ENCODE measurements at regions not wholly inside any gene's neighbourhood (a gene's known extent, or its start where the extent isn't known, plus 50 kb on each side); places are given as distances from the start of the nearest gene placed in this dataset.

GRCh38 chr5:56420323-56420722 is 187.2 kb upstream of the ANKRD55 start:
- TF ChIP-seq, protein P1, sequence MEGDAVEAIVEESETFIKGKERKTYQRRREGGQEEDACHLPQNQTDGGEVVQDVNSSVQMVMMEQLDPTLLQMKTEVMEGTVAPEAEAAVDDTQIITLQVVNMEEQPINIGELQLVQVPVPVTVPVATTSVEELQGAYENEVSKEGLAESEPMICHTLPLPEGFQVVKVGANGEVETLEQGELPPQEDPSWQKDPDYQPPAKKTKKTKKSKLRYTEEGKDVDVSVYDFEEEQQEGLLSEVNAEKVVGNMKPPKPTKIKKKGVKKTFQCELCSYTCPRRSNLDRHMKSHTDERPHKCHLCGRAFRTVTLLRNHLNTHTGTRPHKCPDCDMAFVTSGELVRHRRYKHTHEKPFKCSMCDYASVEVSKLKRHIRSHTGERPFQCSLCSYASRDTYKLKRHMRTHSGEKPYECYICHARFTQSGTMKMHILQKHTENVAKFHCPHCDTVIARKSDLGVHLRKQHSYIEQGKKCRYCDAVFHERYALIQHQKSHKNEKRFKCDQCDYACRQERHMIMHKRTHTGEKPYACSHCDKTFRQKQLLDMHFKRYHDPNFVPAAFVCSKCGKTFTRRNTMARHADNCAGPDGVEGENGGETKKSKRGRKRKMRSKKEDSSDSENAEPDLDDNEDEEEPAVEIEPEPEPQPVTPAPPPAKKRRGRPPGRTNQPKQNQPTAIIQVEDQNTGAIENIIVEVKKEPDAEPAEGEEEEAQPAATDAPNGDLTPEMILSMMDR (conservative IDR thresholded peaks at IDR 0.05 in 1 of 2, IDR thresholded peaks at IDR 0.05 in 1 of 2; ENCODE audit: low read depth in 1 of 2, low read length in 2 of 2): no peak
- TF ChIP-seq EZH2 (IDR thresholded peaks at IDR 0.05; ENCODE audit: low read length, missing control alignments): no peak

Measured in fibroblast of lung (primary cell).